OCI-LY7 (cell line): ENCODE measurements at regions not wholly inside any gene's neighbourhood (a gene's known extent, or its start where the extent isn't known, plus 50 kb on each side); places are given as distances from the start of the nearest gene placed in this dataset.

Experiments used
- BruUV-seq: library from RNA; stranded (reverse); fragments of 400-500 nt; replicated peaks from 2 replicates; lab custom pipeline; 2021; lab: Mats Ljungman, UMichigan
- CTCF ChIA-PET: fragments of 300-600 bp; sonication (Branson Sonifier 250); formaldehyde crosslinking; loops from one replicate; lab custom pipeline; 2022; ENCODE audit warnings: antibody characterized with exemption; ENCODE audit not compliant: unreplicated experiment; lab: Charles Lee
- POLR2A ChIA-PET: fragments of 300-600 bp; sonication (Branson Sonifier 250); formaldehyde crosslinking; loops from one replicate; lab custom pipeline; 2022; ENCODE audit warnings: antibody characterized with exemption; lab: Charles Lee
- DNase-seq: peaks from one replicate; pipeline ENCODE4 v3.0.0-alpha.2; 2015; ENCODE audit warnings: low spot score
- H2AFZ ChIP-seq: fragments of 200-600 bp; sonication (generic), shearing (Covaris generic); 2 replicates; pipeline ENCODE4 v1.6.1; 2014; ENCODE audit warnings: mild to moderate bottlenecking, antibody characterized with exemption, low read length, moderate library complexity
- H3K27ac ChIP-seq: fragments of 200-600 bp; sonication (generic); 2 replicates; pipeline ENCODE4 v1.5.1; 2014; ENCODE audit warnings: mixed run types, low read depth, mild to moderate bottlenecking, moderate library complexity, low read length, inconsistent platforms; ENCODE audit not compliant: poor library complexity, severe bottlenecking
- H3K36me3 ChIP-seq: fragments of 200-600 bp; sonication (generic); 2 replicates; pipeline ENCODE4 v1.6.1; 2014; ENCODE audit warnings: mild to moderate bottlenecking, antibody characterized with exemption, low read length, moderate library complexity, mixed read lengths; ENCODE audit not compliant: insufficient read depth
- H3K4me1 ChIP-seq: fragments of 200-600 bp; sonication (generic); 2 replicates; pipeline ENCODE4 v1.5.1; 2014; ENCODE audit warnings: mild to moderate bottlenecking, low read length; ENCODE audit not compliant: insufficient read depth, poor library complexity, severe bottlenecking
- H3K4me2 ChIP-seq: fragments of 200-600 bp; sonication (generic); 2 replicates; pipeline ENCODE4 v1.6.1; 2014; ENCODE audit warnings: mild to moderate bottlenecking, low read length
- H3K4me3 ChIP-seq: fragments of 200-600 bp; sonication (generic); 2 replicates; pipeline ENCODE4 v1.5.1; 2014; ENCODE audit warnings: mild to moderate bottlenecking, low read depth, low read length; ENCODE audit not compliant: poor library complexity, severe bottlenecking
- H3K79me2 ChIP-seq: fragments of 200-600 bp; sonication (generic); 2 replicates; pipeline ENCODE4 v1.6.1; 2016; ENCODE audit warnings: low read depth, mild to moderate bottlenecking, low read length, moderate library complexity, mixed read lengths; ENCODE audit not compliant: insufficient read depth
- H3K9me2 ChIP-seq: fragments of 200-600 bp; sonication (generic); 2 replicates; pipeline ENCODE4 v1.6.1; 2016; ENCODE audit warnings: mild to moderate bottlenecking, low read length, mixed read lengths; ENCODE audit not compliant: insufficient read depth
- H3K9me3 ChIP-seq: fragments of 200-600 bp; sonication (generic); 2 replicates; pipeline ENCODE4 v1.6.1; 2014; ENCODE audit warnings: mild to moderate bottlenecking, mixed run types, low read length, mixed read lengths
- H4K20me1 ChIP-seq: fragments of 200-600 bp; sonication (generic); 2 replicates; pipeline ENCODE4 v1.6.1; 2014; ENCODE audit warnings: mild to moderate bottlenecking, antibody characterized with exemption, low read length, moderate library complexity, mixed read lengths; ENCODE audit not compliant: insufficient read depth
- EZH2phosphoT487 ChIP-seq: fragments of 200-600 bp; sonication (generic); IDR thresholded peaks from 2 replicates; pipeline ENCODE4 v1.6.1; 2018; ENCODE audit warnings: low read depth, borderline replicate concordance, mild to moderate bottlenecking, mixed run types, antibody characterized with exemption, low read length, moderate library complexity, mixed read lengths
- intact Hi-C: fragments of 100-400 bp; cut with micrococcal nuclease; formaldehyde crosslinking; loops from one replicate; pipeline ENCODE4 v1.10.0; 2022; ENCODE audit not compliant: unreplicated experiment
- TF ChIP-seq, protein P1 (sequence below): fragments of 200-600 bp; sonication (generic); conservative IDR thresholded peaks from 2 replicates; pipeline ENCODE4 v1.5.1; 2014; ENCODE audit warnings: mild to moderate bottlenecking, antibody characterized with exemption, low read length, moderate library complexity, mixed read lengths

DNA sequence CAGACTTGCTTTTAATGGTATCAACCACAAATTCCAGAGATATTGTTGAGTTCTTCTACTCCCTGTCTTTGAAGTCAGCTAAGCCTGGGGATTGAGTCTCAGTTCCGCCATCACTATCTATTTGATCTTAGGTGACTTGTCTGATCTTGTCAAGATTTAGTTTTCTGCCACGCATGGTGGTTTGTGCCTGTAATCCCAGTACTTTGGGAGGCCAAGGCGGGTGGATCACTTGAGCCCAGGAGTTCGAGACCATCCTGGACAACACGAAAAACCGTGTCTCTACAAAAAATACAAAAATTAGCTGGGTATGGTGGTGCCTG is 376.9 kb downstream of the FGF9 start:
- no TSS peak for BruUV-seq
- ChIA-PET CTCF (no interaction called here), POLR2A (interaction anchor here (0.5 kb wide), 1 partner anchor 356 kb away, joined by 3 read pairs; no protein-coding TSS in a partner anchor)
- no peaks in the 10 kb centered on the region for H3K9me2 ChIP-seq
- no peak overlapping the region for H2AFZ ChIP-seq
- no peaks in the 10 kb centered on the region for H3K36me3 ChIP-seq
- no peak overlapping the region for H3K27ac ChIP-seq
- intact Hi-C loops = no loop called here
- H3K4me3 ChIP-seq = no peak overlapping the region
- H3K79me2 ChIP-seq = no peaks in the 10 kb centered on the region
- H3K4me2 ChIP-seq = no peak overlapping the region
- H3K4me1 ChIP-seq = no peaks in the 10 kb centered on the region
- H3K9me3 ChIP-seq = no peaks in the 10 kb centered on the region
- no peak for TF ChIP-seq EZH2phosphoT487
- TF ChIP-seq, protein P1, sequence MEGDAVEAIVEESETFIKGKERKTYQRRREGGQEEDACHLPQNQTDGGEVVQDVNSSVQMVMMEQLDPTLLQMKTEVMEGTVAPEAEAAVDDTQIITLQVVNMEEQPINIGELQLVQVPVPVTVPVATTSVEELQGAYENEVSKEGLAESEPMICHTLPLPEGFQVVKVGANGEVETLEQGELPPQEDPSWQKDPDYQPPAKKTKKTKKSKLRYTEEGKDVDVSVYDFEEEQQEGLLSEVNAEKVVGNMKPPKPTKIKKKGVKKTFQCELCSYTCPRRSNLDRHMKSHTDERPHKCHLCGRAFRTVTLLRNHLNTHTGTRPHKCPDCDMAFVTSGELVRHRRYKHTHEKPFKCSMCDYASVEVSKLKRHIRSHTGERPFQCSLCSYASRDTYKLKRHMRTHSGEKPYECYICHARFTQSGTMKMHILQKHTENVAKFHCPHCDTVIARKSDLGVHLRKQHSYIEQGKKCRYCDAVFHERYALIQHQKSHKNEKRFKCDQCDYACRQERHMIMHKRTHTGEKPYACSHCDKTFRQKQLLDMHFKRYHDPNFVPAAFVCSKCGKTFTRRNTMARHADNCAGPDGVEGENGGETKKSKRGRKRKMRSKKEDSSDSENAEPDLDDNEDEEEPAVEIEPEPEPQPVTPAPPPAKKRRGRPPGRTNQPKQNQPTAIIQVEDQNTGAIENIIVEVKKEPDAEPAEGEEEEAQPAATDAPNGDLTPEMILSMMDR = no peak
- H4K20me1 ChIP-seq = no peaks in the 10 kb centered on the region
- DNase-seq = no peak

DNA sequence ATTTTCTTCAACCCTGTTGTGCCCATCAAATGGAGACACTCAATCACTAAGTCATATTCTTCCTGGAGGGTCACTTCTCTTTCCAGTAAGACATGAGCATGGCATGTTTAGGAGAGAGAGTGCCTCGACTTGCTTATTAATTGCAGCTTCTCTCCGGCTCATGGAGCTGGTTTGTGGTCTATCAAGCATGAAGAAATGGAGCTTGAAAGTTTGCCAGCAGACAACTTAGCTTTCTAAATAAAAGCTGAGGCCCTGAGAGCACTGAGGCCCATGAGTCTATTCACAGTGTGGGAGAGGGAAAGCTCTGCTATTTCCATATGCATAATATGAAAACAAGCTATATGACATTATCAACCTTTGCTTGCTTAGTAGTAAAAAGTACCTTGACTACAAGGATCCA is 378.5 kb downstream of the FGF9 start:
- Histone ChIP-seq H3K79me2 (no peaks in the 10 kb centered on the region), H3K27ac (no peak overlapping the region), H2AFZ (no peak overlapping the region), H3K4me2 (no peak overlapping the region), H3K4me3 (no peak overlapping the region), H4K20me1 (no peaks in the 10 kb centered on the region), H3K4me1 (no peaks in the 10 kb centered on the region), H3K9me2 (no peaks in the 10 kb centered on the region), H3K36me3 (no peaks in the 10 kb centered on the region), H3K9me3 (no peaks in the 10 kb centered on the region)
- intact Hi-C loops = no loop called here
- TF ChIP-seq, protein P1 = no peak
- ChIA-PET CTCF (no interaction called here), POLR2A (no interaction called here)
- DNase-seq = no peak
- BruUV-seq = no TSS peak

DNA sequence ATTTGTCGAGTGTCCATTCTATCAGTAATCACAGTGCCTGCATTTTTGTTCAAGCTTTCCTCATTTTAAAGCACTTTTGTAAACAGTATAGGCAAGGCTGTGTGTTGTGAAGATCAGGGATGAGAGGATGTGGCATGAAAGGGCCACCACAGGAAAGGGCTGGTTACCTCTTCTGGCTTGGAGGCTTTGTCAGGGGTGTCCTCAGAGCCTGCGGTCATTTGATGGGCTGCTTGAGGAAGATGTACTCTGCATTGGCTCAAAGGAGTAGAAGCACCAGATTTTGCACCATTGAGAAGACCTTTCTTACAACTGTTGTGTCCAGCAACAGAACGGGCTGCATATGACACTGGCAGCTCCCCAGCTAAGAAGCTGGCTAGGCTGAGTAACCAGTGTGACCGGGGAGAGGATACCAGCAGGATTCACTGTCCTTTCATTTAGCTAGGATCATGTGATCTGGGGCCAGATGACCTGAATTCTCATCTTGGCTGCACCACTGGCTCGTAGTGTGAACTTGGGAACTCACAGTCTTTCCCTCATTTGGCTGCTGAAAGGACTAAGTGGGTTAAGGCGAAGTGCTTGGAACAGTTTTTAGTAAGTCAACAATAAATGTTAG is 380.2 kb downstream of the FGF9 start:
- no peaks in the 10 kb centered on the region for H3K4me1 ChIP-seq
- H3K4me2 ChIP-seq = no peak overlapping the region
- no peak for DNase-seq
- no peaks in the 10 kb centered on the region for H3K36me3 ChIP-seq
- no peak overlapping the region for H3K4me3 ChIP-seq
- H3K9me3 ChIP-seq = no peaks in the 10 kb centered on the region
- no peaks in the 10 kb centered on the region for H4K20me1 ChIP-seq
- CTCF ChIA-PET = no interaction called here
- TF ChIP-seq EZH2phosphoT487 = no peak
- TF ChIP-seq, protein P1 = no peak
- H3K79me2 ChIP-seq = no peaks in the 10 kb centered on the region
- POLR2A ChIA-PET = interaction anchor here (0.6 kb wide), 1 partner anchor 825 kb away, joined by 7 read pairs; no protein-coding TSS in a partner anchor
- intact Hi-C loops = no loop called here
- H3K27ac ChIP-seq = no peak overlapping the region
- H3K9me2 ChIP-seq = no peaks in the 10 kb centered on the region
- BruUV-seq = no TSS peak
- no peak overlapping the region for H2AFZ ChIP-seq
